T-helper 2 cell treated with Interferon-gamma antibody and Interleukin-4, amounts not matched to agents 100 ng/mL and 5 ng/mL, for 36 hours (primary cell): ENCODE measurements at regions not wholly inside any gene's neighbourhood (a gene's known extent, or its start where the extent isn't known, plus 50 kb on each side); places are given as distances from the start of the nearest gene placed in this dataset.

Experiments used
- intact Hi-C: fragments of 100-400 bp; cut with micrococcal nuclease; formaldehyde crosslinking; loops from one replicate; pipeline ENCODE4 v1.15.1; 2023

DNA sequence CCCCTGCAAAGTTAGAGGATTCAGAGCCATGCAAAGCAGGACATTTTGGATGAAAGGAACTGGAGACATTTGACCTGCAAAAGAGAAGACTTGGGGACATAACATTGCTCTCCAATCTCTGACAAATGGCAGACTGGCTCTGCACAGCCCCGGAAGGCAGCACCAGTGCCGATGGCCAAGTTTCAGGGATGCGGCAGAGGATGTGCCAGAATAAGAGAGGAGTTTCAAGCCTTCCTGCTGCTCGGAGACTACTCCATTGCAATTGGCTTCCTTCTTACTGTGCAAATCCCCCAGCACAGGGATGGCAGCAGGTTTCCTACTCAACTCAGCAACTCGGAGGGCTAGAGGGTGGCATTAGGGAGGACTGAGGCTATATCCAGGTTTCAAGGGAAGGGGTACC lies 268.8 kb upstream of the ZMIZ1 start:
- intact Hi-C loops, result no loop called here

DNA sequence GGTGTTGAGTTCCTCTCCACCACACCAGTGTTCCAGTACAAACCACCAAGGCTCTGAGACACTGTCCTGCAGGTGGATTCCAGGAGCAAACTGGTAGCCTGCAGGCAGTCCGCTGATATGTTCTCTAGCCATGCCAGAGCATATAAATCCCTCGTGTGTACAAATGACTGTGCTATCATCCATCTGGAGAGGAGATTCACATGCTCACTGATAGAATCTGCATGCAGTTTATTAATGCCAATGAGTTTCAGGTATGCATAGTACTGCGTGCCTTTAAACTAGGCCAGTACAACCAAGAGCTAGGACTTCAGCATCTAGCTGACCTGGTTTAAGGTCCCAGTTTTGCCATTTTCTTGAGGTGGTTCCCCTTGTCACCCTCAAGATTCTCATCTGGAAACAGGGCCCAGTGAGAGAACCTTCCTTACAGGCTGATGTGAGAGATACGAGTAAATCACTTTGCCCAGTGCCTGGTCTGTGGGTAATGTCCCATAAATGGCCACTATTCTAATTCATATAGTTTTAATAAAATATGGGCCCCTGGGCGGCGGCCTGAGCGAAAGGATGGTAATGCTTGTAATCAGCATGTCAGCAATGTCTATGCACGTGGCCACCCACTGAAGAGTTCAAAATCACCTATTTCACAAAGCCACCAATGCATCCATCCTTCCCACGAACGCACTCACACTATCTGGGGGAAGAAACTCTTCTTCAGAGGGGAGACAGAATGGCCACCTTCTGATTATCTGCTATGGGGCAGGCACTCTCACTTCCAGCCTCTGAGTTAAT lies 268.0 kb upstream of the ZMIZ1 start:
- intact Hi-C loops, result no loop called here

DNA sequence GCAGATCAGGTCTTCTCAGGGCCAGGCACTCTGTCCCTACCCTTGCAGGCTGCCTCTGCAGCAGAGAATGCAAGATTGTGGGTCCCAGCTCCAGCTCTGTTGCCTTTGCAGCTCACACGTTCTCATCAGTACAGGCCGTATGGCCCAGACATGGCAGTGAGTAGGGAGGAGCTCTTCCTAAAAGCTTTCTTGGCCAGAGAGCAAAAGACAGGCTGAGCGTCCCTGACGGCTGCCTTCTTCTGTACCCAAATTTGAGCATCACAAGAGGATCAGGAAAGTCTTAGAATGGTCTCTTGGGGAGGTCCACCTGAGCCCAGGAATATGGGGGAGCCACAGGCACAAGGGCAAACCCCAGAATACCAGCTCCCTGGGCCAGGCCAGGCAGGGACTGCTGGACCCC lies 266.3 kb upstream of the ZMIZ1 start:
- intact Hi-C loops, result no loop called here

DNA sequence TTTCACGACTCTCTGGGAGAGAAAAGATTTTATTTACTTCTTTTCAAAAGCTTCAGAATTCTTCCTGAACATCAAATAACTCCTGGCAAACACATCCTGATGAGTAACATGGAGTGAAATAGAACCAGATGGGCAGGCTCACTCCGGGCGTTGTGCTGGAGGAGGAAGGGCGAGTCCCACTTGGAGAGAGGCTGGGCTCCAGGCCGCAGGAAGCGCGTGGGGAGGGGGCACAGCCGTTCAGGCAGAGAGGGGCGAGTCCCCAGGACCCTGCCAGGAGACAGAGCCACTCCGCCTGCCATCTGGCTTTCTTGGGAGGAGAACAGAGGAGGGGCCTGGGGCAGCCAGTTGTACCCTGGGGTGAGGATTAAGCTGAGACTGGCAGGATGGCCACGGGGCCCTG lies 265.9 kb upstream of the ZMIZ1 start:
- intact Hi-C loops, result no loop called here

DNA sequence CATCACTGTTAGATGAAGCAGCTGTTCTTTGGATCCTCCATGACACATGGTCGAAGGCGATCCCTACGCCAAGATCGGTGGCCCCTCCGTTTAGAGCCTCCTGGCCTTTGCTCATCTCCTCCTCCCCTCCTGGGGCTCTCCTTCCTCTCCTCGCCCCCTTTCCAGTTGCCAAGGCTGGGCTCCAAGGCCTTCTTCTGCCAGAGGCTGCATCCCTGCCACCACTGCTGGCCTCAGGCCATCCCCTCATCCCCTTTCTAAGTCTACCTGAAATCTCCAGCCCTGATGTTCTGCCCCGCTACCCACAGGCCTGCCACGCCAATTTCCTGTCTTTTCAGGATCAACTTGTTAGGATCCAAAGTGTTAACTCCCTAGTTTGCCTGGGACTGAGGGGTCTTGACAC lies 265.1 kb upstream of the ZMIZ1 start:
- intact Hi-C loops, result no loop called here

DNA sequence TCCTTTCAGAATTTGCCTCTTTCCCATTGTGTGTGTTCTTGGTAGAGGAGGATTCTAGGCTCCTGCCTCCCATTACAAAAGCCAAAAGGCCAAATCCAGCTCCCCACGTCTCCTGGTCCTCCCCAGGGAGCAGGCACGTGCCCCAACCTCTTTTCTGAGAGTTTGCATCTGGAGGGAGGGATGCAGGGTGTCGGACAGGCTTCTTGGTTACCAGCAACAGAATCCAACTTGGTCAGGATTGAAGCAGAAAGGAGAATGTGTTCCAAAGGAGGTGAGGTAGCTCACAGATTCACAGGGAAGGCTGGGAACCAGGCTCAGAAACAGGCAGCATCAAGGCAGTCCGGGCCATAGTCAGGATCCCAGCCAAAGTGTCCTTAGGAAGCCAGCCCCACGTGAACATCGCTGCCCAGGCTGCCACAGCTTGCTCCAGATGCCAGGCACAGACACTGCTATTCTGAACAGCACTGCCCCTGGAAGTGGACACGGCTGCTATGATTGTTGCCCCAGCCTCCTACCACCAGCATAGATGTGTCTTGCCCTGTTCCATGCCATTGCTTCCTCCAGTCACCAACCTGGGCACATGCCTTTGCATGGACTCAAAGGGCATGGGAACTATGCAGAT lies 264.2 kb upstream of the ZMIZ1 start:
- intact Hi-C loops, result no loop called here

DNA sequence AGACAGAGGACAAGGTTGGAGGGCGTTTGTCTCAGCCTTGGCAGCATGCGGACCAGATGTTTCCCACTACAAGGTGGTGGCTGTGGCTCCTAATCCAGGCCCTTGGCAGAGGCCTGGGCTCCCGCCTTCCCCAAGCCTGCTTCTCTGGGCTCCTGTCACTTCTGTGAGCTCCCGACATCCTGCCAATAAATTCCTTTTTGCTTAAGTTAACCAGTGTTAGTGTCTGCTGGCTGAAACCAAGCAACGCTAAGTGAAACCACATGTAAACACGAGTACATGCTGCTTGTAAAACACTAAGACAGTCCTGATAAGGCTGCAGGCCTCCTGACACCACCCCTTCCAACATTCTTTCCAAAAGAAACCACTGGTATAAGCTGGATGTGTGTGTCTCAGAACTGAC lies 263.6 kb upstream of the ZMIZ1 start:
- intact Hi-C loops, result no loop called here

DNA sequence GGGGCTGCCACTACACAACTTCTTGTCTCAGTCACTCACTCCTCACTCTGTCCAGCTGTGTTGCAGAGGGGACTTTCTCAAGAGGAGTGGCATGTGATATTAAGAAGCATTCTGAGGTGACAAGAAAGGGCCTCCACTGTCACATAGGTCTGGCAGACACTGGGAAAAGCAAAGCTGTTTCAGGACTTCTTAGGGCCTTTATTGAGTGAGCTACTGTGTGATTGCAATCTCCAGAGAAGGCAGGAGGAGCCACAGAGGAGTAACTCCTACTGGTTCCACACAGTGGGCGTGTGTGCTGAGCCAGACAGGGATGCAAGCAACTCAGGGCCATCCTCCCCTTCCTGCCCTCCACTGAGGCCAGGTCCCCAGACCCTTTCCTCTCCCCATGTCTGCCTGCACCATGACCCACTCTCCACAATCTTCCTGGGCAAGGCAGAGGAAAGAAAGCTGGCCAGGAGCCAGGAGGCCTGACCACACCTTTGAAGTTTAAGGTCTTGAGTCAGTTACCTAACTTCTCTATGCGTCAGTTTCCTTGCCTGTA lies 262.0 kb upstream of the ZMIZ1 start:
- intact Hi-C loops, result no loop called here

DNA sequence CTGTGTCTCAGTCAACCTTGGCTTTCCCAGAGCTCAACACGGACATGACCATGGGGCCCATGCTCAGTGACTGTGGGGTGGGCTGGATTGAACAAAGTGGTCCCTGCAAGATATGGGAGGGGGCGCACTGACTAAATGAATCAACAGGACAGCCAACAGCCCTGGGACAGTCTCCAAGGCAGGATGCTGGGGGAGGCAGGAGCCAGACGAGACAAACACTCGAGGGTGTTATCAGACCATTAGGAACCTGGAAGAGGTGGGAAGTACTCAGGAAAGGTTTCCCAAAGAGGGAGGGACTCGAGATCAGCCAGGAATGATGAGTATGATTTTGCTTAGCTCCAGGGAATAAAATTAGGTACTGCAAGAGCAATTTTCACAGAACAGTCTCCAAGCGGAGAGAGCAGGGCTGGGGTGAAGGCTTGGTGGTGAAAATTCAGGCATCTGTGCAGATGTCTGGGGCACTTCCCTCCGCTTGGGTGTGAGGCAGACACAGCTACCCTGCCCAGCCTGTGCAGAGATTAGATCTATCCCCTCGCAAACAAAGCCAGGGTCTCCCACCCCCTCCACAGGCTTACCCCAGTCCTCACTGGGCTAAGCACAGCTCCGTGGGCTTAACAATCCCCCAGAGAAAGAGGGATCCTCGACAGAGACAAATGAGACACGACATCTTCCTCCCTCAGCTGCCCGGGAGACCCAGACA lies 261.1 kb upstream of the ZMIZ1 start:
- intact Hi-C loops, result no loop called here

DNA sequence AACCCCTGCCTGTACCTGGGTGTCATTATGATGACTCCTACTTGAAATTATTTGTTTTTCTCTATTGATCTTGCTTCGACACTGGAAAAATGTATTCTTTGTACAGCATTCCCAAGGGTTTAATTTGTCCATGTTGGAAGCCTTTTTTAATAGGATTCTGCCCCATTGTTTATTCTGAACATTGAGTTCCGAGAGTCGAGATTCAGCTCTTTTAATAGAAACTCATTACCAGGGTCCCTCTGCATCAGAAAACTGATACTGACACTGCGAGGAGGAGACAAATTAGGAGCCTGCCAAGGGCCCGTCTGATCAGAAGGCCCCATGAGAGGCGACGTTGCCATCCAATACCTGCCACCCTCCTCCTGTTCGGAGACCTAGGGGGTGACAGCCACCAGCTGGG lies 260.5 kb upstream of the ZMIZ1 start:
- intact Hi-C loops, result no loop called here

DNA sequence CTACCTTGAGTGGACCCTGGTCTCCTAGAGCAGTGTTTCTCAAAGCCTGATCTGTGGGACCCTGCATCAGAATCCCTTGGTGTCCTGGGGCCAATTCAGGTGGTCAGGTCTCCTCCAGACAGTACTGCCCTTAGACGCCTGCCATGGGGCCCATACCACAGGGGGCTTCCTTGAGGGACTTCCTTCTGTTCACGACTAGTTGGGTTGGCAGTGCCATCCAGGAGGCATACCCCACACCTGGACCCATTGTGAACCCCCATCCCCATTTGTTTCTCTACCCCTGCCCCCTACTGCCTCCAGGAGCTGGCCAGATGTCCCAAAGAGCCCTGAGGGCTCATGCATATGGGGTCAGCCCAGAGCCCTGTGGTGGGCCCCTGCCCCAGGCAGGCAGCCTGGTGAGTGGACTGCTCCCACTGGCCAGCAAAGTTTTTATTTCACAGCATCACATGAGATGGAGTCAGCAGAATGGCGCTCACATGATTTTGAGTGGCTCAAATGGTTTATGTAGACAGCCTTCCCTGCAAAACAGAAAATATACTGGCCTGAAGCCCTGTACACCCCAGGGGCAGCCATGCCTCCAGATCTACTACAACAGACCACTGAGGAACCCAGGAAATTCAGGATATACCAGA lies 259.9 kb upstream of the ZMIZ1 start:
- intact Hi-C loops, result no loop called here

DNA sequence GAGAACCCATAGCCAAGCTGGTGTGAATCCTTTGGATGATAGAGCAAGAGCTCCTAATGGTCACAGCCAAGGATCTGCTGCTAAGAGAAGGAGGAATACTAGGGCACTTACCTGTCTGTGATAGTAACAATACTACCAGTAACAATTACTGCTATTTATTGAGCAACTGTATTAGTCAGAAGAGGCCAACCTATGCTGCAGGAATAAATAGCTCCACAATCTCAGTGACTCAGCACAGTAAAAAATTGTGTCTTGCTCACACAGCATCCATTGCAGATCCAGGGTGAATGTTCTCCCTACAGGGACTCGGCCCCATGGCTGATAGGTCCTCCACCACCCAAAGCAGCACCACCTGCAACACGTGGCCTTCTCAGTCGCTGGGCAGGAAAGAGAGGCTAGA lies 257.6 kb upstream of the ZMIZ1 start:
- intact Hi-C loops, result no loop called here

DNA sequence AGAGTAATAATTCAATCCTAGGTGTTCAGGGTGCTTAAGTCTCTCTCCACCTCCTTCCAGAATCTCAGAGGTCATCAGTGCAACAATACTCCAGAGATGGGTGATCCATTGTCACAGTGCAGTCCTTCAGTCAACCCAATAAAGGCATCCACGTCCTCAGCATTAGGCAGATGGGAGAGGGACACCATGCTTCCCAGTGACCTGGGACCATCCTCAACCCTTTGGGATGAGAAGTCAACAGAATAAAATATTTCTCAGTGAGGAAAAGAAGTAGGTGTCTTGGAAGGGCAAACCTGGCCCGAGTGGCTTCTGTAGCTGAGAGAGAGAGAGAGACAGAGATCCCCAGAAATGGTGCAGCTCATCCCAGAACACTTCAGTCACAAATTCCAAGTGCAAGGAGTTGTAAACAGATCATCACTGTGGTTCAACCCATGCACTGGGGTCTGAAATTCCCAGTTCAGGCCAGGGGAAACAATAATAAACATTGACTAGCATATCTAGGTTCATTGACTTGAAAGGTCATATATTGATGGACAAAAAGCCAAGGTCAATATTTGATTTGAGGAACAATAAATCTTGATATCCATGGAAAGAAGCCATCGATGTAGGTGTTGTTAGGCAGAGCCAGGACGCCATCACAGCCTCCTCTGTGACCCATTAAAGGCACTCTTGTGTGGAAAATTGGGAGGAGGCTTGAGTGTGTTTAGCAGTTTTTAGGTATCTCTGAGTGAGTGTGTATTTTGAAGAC lies 256.0 kb upstream of the ZMIZ1 start:
- intact Hi-C loops, result no loop called here

DNA sequence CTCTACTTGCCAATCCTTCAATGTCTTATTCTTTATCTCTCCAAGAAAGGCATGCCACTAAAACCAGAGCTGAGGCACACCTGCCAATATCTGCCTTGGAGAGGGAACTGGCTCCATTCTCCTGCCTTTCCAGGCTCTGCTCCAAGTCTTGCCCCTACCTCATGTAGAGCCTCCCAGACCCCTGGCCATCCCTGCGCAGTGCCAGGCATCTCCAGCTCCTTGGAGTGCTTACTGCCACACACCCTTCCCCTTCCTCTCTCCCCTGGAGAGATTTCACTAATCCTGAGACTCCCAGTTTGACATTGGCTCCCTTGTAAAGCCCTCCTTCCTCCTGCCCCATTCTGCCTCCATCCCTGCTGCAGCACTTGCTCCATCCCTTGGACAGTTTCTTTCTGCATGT lies 255.2 kb upstream of the ZMIZ1 start:
- intact Hi-C loops, result no loop called here

DNA sequence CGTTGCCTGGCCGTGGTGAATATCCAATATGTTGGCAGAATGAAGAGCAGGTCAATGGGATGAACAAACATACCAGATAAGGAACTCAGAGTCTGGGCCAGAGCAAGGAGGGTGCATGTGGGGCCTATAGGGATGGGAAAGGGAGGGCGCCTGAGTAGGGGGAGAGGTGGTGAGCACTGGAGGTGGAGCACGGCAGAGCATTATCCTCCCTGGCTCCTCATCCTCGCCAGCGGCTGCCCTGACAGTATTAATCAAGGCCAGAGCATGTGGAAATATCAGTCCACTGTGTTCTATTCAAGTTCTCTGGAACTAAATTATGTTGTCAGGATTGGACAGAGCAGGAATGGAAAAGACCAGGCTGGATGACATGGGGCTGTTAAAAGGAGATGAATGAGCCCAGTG lies 254.8 kb upstream of the ZMIZ1 start:
- intact Hi-C loops, result no loop called here

DNA sequence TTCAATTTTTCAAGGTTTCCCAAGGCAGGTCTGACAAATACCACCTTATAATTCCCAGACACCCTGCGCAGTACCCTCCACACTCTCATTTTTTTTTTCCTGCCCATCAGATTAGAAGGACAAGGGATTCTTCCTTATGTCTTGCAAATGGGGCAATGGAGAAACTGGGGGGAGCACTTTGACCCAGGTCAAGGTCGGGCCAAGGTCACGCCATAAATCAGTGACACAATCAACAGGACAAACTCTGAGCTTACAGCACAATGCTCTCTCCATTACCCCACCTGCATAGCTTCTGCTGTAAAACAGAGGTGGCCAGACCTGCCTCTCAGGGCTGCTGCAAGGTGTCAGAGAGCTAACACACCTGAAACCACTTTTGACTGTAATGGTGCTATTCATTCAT lies 254.4 kb upstream of the ZMIZ1 start:
- intact Hi-C loops, result no loop called here

DNA sequence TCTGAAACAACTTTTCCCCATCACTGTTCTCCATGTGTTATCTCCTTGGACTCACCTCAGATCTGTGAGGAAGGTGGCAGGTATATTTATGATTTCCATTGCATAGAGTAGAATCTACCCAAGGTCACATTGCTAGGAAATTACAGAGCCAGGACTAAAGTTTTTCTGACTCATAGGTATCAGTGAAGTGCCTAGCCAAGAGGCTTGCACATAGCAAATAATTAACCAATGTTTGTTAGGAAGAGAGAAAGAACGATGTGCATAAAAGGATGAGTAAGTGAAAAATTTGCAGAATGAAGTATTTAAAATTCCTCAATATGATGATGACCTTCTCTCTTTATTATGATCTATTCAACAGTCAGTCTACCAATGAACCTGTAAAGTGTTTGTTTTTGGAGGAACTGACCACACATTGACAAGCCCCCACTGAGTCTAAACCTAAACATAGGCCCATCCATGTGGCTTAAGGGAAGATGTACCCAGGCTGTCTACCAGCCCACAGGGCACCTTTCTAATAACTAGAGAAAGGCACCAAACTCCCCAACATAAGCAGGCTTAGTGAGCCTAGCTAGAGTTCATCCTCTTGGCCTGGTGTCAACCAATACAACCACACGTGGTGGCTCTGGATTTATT lies 252.9 kb upstream of the ZMIZ1 start:
- intact Hi-C loops, result no loop called here

DNA sequence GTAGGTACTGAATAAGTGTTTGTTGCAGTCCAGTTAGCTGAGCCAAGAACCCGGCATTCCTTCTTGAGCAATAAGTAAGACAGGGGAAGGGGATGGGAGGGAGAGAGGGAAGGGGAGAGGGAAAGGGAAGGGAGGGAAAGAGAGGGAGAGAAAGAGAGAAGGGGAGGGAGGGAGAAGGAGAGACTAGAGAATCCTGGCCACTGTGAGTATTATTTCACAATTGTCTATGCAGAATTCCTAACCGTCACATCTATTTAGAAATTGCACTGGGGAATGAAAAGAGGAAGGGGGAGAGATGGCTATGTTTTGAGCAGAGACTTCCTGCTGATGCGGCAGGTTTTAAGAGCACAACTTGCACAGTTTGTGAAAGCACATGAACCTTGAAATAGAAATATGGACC lies 251.4 kb upstream of the ZMIZ1 start:
- intact Hi-C loops, result no loop called here

DNA sequence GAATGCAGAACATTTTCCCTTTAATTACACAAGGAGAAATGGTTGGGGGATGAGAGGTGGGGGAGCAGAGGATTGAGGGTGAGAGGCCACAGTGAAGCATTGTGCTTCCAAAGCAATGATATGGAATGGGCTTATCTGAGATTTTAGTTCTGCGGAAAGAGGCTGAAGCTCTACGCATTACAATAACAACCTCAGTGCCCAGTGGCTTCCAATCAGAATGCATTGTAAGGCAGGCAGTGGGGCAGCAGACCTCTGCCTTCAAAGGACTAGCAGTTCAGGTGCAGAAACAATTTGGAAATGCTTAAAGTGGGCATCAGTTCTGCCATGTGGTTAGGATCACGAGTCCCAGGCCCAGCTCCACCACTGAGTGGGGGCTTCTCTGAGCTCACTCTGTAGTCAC lies 251.0 kb upstream of the ZMIZ1 start:
- intact Hi-C loops, result no loop called here

DNA sequence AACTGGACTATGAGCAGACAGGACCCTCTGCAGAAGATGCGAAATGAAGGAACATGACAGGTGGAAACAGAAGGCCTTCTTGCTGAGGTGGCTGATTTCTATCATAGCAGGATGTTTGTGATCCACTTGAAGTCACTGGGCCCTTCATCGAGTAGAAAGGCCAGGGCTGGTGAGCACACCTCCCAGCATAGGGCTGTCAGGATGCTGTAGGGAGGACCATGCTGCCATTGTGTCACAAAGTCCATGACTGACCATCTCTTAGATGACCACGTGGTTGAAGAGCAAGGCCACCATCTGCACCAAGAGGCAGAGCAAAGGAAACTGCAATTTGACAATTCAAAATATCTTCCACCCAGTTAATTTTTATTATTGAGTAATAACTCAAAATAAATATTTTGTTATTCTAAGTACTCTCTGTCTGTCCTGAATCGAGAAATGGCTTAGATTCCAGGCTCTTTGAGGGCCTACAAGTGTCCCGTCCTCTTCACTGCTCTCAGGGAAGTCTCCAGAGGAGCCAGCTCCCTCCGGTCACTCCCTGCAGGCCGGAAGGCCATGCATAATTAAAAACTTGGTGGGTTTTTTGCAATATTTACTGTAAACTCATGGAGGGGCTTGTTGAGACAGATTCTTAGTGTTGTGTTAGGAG lies 249.3 kb upstream of the ZMIZ1 start:
- intact Hi-C loops, result no loop called here
